ENCODE measurements at regions not wholly inside any gene's neighbourhood (a gene's known extent, or its start where the extent isn't known, plus 50 kb on each side); places are given as distances from the start of the nearest gene placed in this dataset.

DNA sequence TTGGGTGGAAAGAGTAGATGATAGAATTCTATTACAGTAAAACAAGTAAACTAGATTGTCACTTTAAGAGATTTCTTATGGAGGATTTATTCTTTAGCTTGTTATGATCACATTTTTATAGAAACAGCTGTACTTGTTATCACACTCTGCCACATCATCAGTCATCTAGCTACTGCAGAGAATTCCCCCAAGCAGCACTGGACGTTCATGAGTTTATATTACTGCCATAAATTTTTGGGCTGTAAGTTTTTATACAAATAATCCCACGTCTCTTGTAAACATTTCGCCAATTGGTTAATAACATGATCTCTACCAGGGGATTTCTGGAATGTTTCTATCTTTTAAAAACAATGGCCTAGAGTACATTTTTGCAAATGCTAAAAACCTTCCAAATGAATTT lies 238.8 kb downstream of the POLR1F start:
- TF ChIP-seq, protein P1, sequence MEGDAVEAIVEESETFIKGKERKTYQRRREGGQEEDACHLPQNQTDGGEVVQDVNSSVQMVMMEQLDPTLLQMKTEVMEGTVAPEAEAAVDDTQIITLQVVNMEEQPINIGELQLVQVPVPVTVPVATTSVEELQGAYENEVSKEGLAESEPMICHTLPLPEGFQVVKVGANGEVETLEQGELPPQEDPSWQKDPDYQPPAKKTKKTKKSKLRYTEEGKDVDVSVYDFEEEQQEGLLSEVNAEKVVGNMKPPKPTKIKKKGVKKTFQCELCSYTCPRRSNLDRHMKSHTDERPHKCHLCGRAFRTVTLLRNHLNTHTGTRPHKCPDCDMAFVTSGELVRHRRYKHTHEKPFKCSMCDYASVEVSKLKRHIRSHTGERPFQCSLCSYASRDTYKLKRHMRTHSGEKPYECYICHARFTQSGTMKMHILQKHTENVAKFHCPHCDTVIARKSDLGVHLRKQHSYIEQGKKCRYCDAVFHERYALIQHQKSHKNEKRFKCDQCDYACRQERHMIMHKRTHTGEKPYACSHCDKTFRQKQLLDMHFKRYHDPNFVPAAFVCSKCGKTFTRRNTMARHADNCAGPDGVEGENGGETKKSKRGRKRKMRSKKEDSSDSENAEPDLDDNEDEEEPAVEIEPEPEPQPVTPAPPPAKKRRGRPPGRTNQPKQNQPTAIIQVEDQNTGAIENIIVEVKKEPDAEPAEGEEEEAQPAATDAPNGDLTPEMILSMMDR (IDR thresholded peaks at IDR 0.05; ENCODE audit: extremely low read depth, insufficient read depth, missing control alignments), result no peak
- in situ Hi-C loops (cut with MboI; ENCODE audit: low pct_unique_long_range_greater_than_20kb, low sequenced_read_pairs, unreplicated experiment), result no loop called here
- no peak for DNase-seq (ENCODE audit: low spot score)

DNA sequence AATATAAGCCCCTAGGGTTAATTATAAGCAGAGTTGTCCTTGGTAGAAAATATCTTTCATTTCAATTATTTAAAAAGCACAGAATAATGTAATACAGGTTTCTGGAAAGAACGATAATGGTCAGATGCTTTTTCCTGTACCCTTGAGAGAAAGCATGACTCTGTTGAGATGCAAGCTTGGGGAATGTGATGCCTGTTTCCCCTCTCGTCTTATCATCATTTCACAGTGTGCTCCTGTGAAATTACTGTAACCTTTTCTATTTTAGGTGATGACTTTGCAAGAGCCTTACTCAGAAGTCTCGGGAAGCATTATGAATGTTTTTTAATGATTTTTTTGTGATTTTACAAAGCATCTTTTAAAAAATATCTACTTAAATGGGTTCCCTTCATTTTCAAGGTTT lies 243.0 kb downstream of the POLR1F start:
- DNase-seq (ENCODE audit: low spot score), result no peak
- TF ChIP-seq, protein P1 (IDR thresholded peaks at IDR 0.05; ENCODE audit: extremely low read depth, insufficient read depth, missing control alignments), result no peak
- in situ Hi-C loops (cut with MboI; ENCODE audit: low pct_unique_long_range_greater_than_20kb, low sequenced_read_pairs, unreplicated experiment), result no loop called here

DNA sequence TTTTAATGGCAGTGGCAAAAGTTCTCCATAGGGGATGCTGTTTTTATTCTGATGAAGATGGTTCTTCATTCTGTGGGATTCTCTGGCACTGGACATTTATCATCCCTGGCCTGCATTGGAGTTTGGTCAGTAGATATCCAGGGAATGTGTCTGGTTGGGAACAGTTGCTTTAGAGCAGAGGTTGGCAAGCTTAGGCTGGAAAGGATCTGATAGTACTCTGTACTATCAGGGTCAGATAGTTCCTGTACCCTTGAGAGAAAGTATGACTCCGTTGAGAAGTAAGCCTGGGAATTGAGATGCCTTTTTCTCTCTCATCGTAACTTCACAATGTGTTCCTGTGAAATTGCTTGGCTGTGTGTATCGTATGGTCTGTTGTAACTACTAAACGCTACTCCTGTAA lies 244.1 kb downstream of the POLR1F start:
- TF ChIP-seq, protein P1 (IDR thresholded peaks at IDR 0.05; ENCODE audit: extremely low read depth, insufficient read depth, missing control alignments), result no peak
- in situ Hi-C loops (cut with MboI; ENCODE audit: low pct_unique_long_range_greater_than_20kb, low sequenced_read_pairs, unreplicated experiment), result no loop called here
- no peak for DNase-seq (ENCODE audit: low spot score)

DNA sequence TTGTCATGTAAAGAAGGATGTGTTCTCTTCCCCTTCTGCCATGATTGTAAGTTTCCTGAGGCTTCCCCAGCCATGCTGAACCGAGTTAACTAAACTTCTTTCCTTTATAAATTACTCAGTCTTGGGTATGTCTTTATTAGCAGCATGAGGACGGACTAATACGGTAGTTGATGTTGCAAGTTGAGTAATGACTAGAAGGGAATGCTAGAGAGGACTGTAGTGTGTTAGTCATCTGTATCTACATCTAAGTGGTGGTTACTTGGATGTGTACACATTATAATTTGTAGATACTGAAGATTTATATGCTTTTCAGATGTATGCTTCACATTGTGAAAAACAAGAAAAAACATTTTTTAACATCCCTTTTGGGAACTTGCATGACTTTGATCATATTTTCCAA lies 244.6 kb downstream of the POLR1F start:
- TF ChIP-seq, protein P1 (IDR thresholded peaks at IDR 0.05; ENCODE audit: extremely low read depth, insufficient read depth, missing control alignments), result no peak
- DNase-seq (ENCODE audit: low spot score), result no peak
- in situ Hi-C loops (cut with MboI; ENCODE audit: low pct_unique_long_range_greater_than_20kb, low sequenced_read_pairs, unreplicated experiment), result no loop called here

DNA sequence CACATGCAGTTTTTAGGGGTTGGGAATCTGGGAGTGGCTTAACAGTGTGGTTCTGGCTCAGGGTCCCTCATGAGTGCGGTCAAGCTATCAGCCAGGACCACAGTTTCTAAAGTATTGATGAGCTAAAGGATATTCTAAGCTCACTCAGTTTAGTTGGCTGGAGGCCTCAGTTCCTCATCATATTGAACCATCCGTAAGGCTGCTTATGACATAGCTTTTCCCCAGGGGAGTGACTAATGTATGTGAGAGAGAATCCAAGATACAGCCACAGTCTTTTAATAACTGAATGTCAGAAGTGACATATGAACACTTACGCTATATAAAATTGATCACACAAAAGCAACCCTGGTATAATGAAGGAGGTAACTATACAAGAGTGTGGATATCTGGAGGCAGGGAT lies 245.3 kb downstream of the POLR1F start:
- in situ Hi-C loops (cut with MboI; ENCODE audit: low pct_unique_long_range_greater_than_20kb, low sequenced_read_pairs, unreplicated experiment), result no loop called here
- TF ChIP-seq, protein P1 (IDR thresholded peaks at IDR 0.05; ENCODE audit: extremely low read depth, insufficient read depth, missing control alignments), result no peak
- no peak for DNase-seq (ENCODE audit: low spot score)

DNA sequence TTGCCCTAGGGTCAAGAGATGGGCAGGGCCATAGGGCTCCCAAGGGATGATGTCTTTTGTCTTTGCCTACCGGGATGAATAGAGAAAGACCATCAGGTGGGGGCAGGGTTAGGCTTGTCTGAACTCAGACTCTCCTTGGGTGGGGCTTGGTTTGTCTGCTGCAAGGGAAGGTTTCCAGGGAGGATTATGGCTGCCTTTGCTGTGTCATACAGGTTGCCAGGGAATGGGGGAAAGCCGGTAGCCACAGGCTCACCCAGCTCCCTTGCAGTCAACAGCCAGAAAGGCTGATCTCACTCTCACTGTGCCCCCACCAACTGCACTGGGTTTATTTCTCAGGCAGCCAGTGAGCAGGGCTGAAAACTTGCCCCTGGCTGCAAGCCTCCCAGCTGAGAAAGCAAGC lies 253.2 kb downstream of the POLR1F start:
- DNase-seq (ENCODE audit: low spot score), result no peak
- in situ Hi-C loops (cut with MboI; ENCODE audit: low pct_unique_long_range_greater_than_20kb, low sequenced_read_pairs, unreplicated experiment), result no loop called here
- TF ChIP-seq, protein P1 (IDR thresholded peaks at IDR 0.05; ENCODE audit: extremely low read depth, insufficient read depth, missing control alignments), result no peak

DNA sequence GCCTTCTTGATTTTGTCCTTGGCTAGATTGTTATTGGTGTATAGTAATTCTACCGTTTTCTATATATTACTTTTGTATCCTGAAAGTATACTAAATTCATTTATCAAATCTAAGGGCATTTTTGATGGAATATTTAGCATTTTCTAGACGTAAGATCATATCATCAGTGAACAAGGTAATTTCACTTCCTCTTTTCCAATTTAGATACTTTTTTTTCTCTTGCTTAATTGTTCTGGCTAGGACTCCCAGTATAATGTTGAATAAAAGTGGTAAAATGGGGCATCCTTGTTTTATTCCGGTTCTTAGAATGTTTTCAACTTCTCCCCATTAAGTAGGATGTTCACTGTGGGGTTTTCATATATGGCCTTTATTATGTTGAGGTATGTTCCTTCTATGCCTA lies 260.7 kb downstream of the POLR1F start:
- in situ Hi-C loops (cut with MboI; ENCODE audit: low pct_unique_long_range_greater_than_20kb, low sequenced_read_pairs, unreplicated experiment), result no loop called here
- TF ChIP-seq, protein P1 (IDR thresholded peaks at IDR 0.05; ENCODE audit: extremely low read depth, insufficient read depth, missing control alignments), result no peak
- DNase-seq (ENCODE audit: low spot score), result no peak

All from GM13977 (cell line).